GM12872 (cell line): ENCODE measurements at regions not wholly inside any gene's neighbourhood (a gene's known extent, or its start where the extent isn't known, plus 50 kb on each side); places are given as distances from the start of the nearest gene placed in this dataset.

Experiments
- TF ChIP-seq, protein P1 (sequence below): IDR thresholded peaks from 3 replicates; pipeline ENCODE4 v1.5.1; 2011; ENCODE audit warnings: low read depth, mild to moderate bottlenecking, low read length, moderate library complexity; ENCODE audit not compliant: insufficient read depth

DNA sequence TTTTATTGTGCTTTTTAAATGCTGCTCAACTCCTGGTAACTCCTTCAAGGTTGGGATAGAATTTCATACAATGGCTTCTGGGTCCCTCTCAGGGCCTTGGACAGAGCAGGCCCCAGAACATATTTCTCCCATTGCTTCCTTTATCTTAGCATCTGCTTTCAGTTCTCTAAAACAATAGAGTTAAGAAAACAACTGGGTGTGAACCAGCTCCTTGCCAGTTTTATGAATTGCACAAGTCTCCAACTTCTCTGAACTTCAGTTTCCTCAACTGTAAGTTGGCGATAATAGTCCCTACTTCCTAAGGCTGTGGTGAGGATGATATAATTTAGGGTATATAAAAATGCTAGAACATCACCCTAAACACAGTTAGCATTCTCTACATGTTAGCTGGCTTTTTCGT, 77.0 kb upstream of the INHBA start:
- TF ChIP-seq, protein P1, sequence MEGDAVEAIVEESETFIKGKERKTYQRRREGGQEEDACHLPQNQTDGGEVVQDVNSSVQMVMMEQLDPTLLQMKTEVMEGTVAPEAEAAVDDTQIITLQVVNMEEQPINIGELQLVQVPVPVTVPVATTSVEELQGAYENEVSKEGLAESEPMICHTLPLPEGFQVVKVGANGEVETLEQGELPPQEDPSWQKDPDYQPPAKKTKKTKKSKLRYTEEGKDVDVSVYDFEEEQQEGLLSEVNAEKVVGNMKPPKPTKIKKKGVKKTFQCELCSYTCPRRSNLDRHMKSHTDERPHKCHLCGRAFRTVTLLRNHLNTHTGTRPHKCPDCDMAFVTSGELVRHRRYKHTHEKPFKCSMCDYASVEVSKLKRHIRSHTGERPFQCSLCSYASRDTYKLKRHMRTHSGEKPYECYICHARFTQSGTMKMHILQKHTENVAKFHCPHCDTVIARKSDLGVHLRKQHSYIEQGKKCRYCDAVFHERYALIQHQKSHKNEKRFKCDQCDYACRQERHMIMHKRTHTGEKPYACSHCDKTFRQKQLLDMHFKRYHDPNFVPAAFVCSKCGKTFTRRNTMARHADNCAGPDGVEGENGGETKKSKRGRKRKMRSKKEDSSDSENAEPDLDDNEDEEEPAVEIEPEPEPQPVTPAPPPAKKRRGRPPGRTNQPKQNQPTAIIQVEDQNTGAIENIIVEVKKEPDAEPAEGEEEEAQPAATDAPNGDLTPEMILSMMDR: no peak

DNA sequence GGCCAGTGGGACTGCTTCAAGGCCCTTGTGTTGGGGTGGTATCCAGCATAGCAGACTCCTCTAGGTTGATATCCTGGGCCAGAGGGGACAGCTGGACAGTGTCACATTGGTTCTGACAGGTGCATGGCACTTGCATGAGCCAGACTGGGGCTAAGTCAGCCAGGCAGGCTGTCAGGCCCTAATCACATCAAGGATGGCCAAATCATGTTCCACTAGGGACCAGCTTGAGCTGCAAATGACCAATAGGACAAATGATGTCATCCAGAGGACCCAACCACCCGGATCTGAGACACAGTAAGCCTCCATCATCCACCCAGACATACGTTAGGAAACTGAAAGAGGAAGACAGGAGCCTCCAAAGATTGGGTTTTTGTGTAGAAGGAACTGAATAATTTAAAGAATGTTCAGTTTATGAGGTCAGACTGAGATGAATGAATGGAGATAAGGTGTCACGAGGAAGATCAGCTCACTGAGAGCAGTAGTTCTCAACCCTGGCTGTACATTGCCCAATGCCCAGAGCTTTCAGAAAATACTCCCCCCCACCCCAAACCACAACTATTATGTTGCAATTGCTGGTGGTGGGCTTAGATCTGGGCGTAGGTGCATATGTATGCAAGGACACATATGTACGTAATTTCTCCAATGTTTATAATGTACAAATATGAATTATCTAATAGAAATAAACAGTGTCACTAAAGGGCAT, 75.2 kb upstream of the INHBA start:
- TF ChIP-seq, protein P1: no peak

DNA sequence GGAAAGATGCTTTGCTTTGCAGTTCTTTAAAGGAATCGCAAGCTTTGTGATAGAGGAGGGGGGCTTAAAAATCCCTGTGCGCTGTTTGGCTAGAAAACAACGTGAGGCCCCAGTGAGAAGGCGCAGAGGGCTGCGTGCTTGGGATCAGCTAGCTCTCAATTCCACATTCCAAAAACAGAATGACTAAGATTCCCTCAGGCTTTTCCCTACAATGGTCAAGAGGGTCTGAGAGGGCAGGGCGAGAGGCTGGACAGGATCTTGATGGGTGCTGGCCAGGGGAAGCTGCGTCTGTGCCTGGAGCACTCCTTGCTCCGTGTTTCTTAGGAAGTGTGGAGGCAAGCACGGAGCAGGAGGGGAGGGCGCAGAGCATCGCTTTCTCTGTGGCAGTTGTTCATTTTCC, 72.1 kb upstream of the INHBA start:
- TF ChIP-seq, protein P1: no peak

DNA sequence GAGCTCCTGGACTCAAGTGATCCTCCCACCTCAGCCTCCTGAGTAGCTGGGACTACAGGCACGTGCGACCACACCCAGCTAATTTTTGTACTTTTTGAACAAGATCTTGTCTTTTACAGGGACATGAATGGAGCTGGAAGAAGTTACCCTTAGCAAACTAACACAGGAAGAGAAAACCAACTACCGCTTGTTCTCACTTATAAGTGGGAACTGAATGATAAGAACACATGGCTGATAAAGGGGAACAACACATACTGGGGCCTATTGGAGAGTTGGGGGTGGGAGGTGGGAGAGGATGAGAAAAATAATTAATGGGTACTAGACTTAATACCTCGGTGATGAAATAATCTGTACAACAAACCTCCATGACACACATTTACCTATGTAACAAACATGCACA, 70.9 kb upstream of the INHBA start:
- TF ChIP-seq, protein P1: no peak

DNA sequence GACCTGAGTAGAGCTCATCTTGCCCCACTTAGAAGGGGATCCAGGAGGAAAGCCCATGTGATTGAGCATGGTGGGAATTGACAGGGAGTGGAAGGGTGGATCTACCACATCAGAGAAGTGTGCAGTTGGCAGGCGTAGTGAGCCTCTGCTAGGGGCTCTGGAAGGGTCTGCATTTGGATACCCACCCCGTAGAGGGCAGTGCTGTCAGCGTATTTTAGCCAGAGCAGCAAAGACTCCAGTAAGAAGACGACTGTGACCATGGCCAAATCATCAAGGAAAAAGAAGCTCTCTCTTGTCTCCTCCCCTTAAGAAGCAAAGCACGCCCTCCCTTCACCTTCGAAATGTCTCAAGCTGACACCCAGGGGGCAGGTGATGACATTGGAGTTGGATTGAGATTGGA, 68.8 kb upstream of the INHBA start:
- TF ChIP-seq, protein P1: no peak

DNA sequence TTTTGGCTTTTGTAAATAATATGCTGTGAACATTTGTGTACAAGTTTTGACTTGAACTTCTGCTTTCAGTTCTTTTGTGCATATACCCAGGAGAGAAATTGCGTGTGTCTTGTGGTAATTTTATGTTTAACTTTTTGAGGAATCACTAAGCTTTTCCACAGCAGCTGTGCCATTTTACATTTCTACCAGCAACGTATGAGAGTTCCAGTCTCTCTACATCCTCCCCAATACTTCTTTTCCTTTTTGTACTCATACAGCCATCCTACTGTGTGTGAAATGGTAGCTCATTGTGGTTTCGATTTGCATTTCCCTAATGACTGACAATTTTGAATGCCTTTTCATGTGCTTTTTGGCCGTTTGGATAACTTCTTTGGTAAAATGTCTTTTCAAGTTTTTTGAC, 66.3 kb upstream of the INHBA start:
- TF ChIP-seq, protein P1: no peak

DNA sequence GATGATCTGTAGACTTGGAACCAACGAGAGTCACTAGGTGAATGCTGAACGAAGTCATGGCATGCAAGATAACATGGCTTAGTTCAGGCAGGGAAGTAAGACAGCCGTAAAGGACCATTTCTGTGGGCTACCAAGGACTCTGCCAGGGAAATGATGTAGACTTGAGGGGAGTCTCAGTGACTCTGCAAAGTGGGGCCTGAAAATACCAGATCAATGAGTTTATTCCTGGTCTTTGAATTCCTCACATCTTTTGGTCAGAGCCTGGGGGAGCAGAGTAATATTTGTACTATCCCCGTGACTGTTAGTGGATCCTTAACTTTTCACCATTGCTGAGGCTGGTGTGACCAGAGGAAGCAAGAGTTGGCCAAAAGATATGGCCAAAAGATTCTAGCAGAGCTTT, 60.7 kb upstream of the INHBA start:
- TF ChIP-seq, protein P1: no peak
